ENCODE measurements at regions not wholly inside any gene's neighbourhood (a gene's known extent, or its start where the extent isn't known, plus 50 kb on each side); places are given as distances from the start of the nearest gene placed in this dataset.

- H3K9me3 Mint-ChIP-seq = peaks cover 8 to 10% of the 10 kb centered on the region in 2 experiments
Measured at GRCh38 chr1:106037526-106037925, 1018.9 kb upstream of the PRMT6 start.

More at GRCh38 chr1:106037526-106037925, 1018.9 kb upstream of the PRMT6 start:
- Mint-ChIP-seq H3K27ac (no peak overlapping the region), H3K4me1 (no peaks in the 10 kb centered on the region), H3K27me3 (ENCODE audit: low read depth) (no peaks in the 10 kb centered on the region), H3K36me3 (ENCODE audit: insufficient read depth in 1 of 3, low read depth in 3 of 3) (peaks cover 0 to 4% (median 0%) of the 10 kb centered on the region in 3 experiments; a peak in 1 of 7 replicates), H3K4me3 (no peak overlapping the region)
- Histone ChIP-seq H4K5ac (ENCODE audit: insufficient read length, low read depth, low read length) (no peak overlapping the region), H2BK20ac (ENCODE audit: low read depth, low read length, poor library complexity, severe bottlenecking) (no peak overlapping the region), H3K27ac (ENCODE audit: insufficient read length, low read depth, low read length) (no peak overlapping the region), H2AK5ac (ENCODE audit: insufficient read length, low read length) (no peak overlapping the region), H2AFZ (ENCODE audit: low read length) (no peak overlapping the region), H4K20me1 (ENCODE audit: control insufficient read depth, insufficient read depth, insufficient read length) (no peaks in the 10 kb centered on the region), H3K9me3 (ENCODE audit: control insufficient read depth, low read depth, low read length) (no peaks in the 10 kb centered on the region), H2BK5ac (ENCODE audit: insufficient read length, low read length) (no peak overlapping the region), H3T11ph (ENCODE audit: low read length) (no peak overlapping the region), H3K23ac (ENCODE audit: insufficient read length, low read depth, low read length) (no peak overlapping the region), H3K4me1 (ENCODE audit: insufficient read depth, low read length) (no peaks in the 10 kb centered on the region), H3K9ac (ENCODE audit: extremely low read depth, insufficient read length, low read length) (no peak overlapping the region), H4K8ac (replicated peaks; ENCODE audit: insufficient read length, low read depth, low read length) (no peak overlapping the region), H2BK15ac (ENCODE audit: low read depth, low read length) (no peak overlapping the region), H3K79me2 (ENCODE audit: insufficient read depth, low read length) (no peaks in the 10 kb centered on the region), H3K4me2 (ENCODE audit: insufficient read depth, insufficient read length, low read length) (no peak overlapping the region), H3K14ac (ENCODE audit: insufficient read depth, low read length) (no peak overlapping the region), H3K79me1 (ENCODE audit: insufficient read depth, low read depth, low read length, poor library complexity, severe bottlenecking) (no peaks in the 10 kb centered on the region), H3K18ac (ENCODE audit: insufficient read length, low read depth, low read length) (no peak overlapping the region), H3K4ac (ENCODE audit: low read depth, low read length) (no peak overlapping the region), H4K91ac (ENCODE audit: insufficient read length, low read depth, low read length) (no peak overlapping the region), H3K27me3 (ENCODE audit: insufficient read depth, low read length) (no peaks in the 10 kb centered on the region), H3K23me2 (ENCODE audit: insufficient read length, low read depth, low read length, poor library complexity, severe bottlenecking) (no peaks in the 10 kb centered on the region), H2BK120ac (ENCODE audit: low read depth, low read length, poor library complexity, severe bottlenecking) (no peak overlapping the region), H2BK12ac (ENCODE audit: insufficient read length, low read depth, low read length) (no peak overlapping the region), H3K56ac (ENCODE audit: insufficient read length, low read depth, low read length) (no peak overlapping the region)
- TF ChIP-seq CTCF (conservative IDR thresholded peaks at IDR 0.05) = no peak
- DNase-seq = no peak

Measured in H9 (cell line).